ENCODE measurements at regions not wholly inside any gene's neighbourhood (a gene's known extent, or its start where the extent isn't known, plus 50 kb on each side); places are given as distances from the start of the nearest gene placed in this dataset.

DNA sequence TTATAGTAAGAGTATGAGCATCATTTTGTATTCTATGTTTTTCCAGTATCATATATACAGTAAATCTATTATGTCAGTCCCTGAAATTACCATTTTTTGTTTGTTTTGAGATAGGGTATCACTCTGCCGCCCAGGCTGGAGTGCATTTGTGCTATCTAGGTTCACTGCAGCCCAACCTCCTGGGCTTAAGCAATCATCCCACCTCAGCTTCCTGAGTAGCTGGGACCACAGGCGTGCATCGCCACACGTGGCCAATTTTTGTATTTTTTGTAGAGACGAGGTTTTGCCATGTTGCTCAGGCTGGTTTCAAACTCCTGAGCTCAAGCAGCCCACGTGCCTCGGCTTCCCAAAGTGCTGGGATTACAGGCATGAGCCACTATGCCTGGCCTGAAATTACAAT is 85.6 kb downstream of the ZNF330 start:
- TF ChIP-seq CTCF (IDR thresholded peaks at IDR 0.05) (no peak), ZFX (IDR thresholded peaks at IDR 0.05; ENCODE audit: borderline replicate concordance) (no peak)
